DND-41 (cell line): ENCODE measurements at regions not wholly inside any gene's neighbourhood (a gene's known extent, or its start where the extent isn't known, plus 50 kb on each side); places are given as distances from the start of the nearest gene placed in this dataset.

ENCODE experiments used
- ATAC-seq: fragments of 200-7000 bp; cut with Tn5 transposase; 3 replicates; pipeline ENCODE4 v1.9.1; 2021; ENCODE audit warnings: low read depth; ENCODE audit not compliant: insufficient read depth
- DNase-seq: peaks from one replicate; pipeline ENCODE4 v3.0.0-alpha.2; 2020
- H2AFZ ChIP-seq: 2 replicates; pipeline ENCODE4 v1.6.0; 2012; ENCODE audit warnings: low read depth, low read length
- H3K27ac ChIP-seq: 2 replicates; pipeline ENCODE4 v1.5.1; 2012; ENCODE audit warnings: low read length, inconsistent platforms
- H3K27me3 ChIP-seq: fragments of 200-600 bp; sonication (generic); 2 replicates; pipeline ENCODE4 v1.6.0; 2012; ENCODE audit warnings: low read length, mild to moderate bottlenecking, inconsistent platforms; ENCODE audit not compliant: insufficient read depth, poor library complexity
- H3K36me3 ChIP-seq: 2 replicates; pipeline ENCODE4 v1.5.1; 2012; ENCODE audit warnings: low read length, inconsistent platforms; ENCODE audit not compliant: insufficient read depth
- H3K4me1 ChIP-seq: 2 replicates; pipeline ENCODE4 v1.5.1; 2012; ENCODE audit warnings: mild to moderate bottlenecking, low read length; ENCODE audit not compliant: insufficient read depth
- H3K4me2 ChIP-seq: 2 replicates; pipeline ENCODE4 v1.6.0; 2012; ENCODE audit warnings: mild to moderate bottlenecking, moderate library complexity, low read length, inconsistent platforms; ENCODE audit not compliant: insufficient read depth
- H3K4me3 ChIP-seq, 2 experiments: fragments of 200-600 bp in 1 of 2; shearing (Covaris generic) in 1 of 2; 2 replicates each; pipeline ENCODE4 v1.5.1; 2012 to 2016; ENCODE audit warnings: inconsistent platforms in 2 of 2, low read length in 2 of 2, mild to moderate bottlenecking in 2 of 2, low read depth in 1 of 2, moderate library complexity in 1 of 2
- H3K79me2 ChIP-seq: 2 replicates; pipeline ENCODE4 v1.6.0; 2012; ENCODE audit warnings: low read length, inconsistent platforms; ENCODE audit not compliant: insufficient read depth
- H3K9ac ChIP-seq: 2 replicates; pipeline ENCODE4 v1.6.0; 2012; ENCODE audit warnings: low read depth, mild to moderate bottlenecking, inconsistent platforms, low read length, moderate library complexity
- H3K9me3 ChIP-seq: 2 replicates; pipeline ENCODE4 v1.5.1; 2012; ENCODE audit warnings: low read length, moderate library complexity, mild to moderate bottlenecking, inconsistent platforms; ENCODE audit not compliant: insufficient read depth, severe bottlenecking
- H4K20me1 ChIP-seq: 2 replicates; pipeline ENCODE4 v1.6.0; 2012; ENCODE audit warnings: low read length; ENCODE audit not compliant: insufficient read depth
- EZH2 ChIP-seq: IDR thresholded peaks from 3 replicates; pipeline ENCODE4 v1.6.1; 2012; ENCODE audit warnings: borderline replicate concordance, low read depth, mild to moderate bottlenecking, moderate library complexity, low read length, inconsistent platforms; ENCODE audit not compliant: severe bottlenecking
- TF ChIP-seq, protein P1 (sequence below): IDR thresholded peaks from 2 replicates; pipeline ENCODE4 v1.5.1; 2012; ENCODE audit warnings: borderline replicate concordance, low read length, moderate library complexity, mild to moderate bottlenecking; ENCODE audit not compliant: poor library complexity, severe bottlenecking; ENCODE audit errors: extremely low read depth

DNA sequence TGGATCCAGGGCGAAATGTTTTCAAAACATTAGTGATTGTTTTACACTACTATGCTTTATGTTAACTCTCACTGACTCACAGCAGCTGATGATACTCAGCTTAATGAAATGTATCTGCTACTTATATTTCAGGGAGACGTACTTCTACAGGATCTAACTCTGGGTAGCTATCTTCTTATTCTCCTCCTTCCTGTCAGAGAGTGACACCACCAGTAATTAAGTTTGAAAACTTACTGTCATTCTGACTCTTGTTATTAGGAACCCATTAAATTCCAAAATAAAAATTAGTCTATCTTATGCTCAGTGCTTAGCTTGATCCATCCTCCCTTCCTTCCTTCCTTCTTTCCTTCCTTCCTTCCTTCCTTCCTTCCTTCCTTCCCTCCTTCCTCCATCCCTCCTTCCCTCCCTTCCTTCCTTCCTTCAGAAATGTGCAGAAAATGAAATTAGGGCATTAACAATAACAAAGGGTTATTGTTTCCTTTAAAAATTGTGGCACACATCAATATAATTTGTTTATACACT is 441.1 kb downstream of the MEIS1 start:
- H3K79me2 ChIP-seq = no peaks in the 10 kb centered on the region
- H3K9me3 ChIP-seq = no peaks in the 10 kb centered on the region
- peaks cover 6% of the 10 kb centered on the region for H3K27me3 ChIP-seq
- no peak for TF ChIP-seq EZH2
- H3K9ac ChIP-seq = no peak overlapping the region
- no peaks in the 10 kb centered on the region for H3K36me3 ChIP-seq
- H3K4me2 ChIP-seq = no peak overlapping the region
- H3K4me1 ChIP-seq = no peaks in the 10 kb centered on the region
- no peak overlapping the region for H3K27ac ChIP-seq
- ATAC-seq (no peak), DNase-seq (no peak)
- H3K4me3 ChIP-seq = no peak overlapping the region
- no peaks in the 10 kb centered on the region for H4K20me1 ChIP-seq
- H2AFZ ChIP-seq = no peak overlapping the region

DNA sequence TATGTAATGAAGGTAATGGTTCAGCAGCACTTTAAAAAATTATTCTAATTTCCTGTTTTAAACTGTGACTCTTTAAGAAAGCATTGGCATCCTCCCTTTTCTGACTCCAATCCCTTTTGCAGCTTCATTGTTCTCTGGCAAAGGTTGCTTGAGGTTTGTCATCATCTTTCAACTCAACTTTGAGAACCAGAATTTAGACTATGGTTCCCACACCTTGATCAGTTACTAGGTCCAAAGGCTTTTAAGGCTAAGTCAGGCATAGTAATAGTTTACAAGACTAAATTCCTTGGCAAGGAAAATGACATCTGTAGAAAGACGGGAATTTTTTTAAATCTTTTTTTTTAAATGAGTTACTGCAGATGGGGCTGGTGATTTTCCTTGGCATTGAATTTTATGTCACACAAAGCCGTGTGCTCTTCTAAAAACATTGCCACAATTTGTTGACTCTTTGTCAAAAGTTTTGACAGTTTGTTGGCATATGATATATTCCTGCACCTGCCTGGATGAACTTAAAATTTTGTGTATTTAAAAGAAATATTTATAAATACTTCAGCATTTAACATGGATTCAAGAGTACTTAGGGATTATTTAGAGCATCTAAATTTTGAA is 451.0 kb downstream of the MEIS1 start:
- Histone ChIP-seq H3K27me3 (no peaks in the 10 kb centered on the region), H3K9ac (no peak overlapping the region), H4K20me1 (no peaks in the 10 kb centered on the region), H3K4me1 (no peaks in the 10 kb centered on the region), H3K27ac (no peak overlapping the region), H3K4me2 (no peak overlapping the region), H3K4me3 (no peak overlapping the region), H3K79me2 (no peaks in the 10 kb centered on the region), H2AFZ (no peak overlapping the region), H3K36me3 (no peaks in the 10 kb centered on the region), H3K9me3 (no peaks in the 10 kb centered on the region)
- no peak for TF ChIP-seq EZH2
- TF ChIP-seq, protein P1, sequence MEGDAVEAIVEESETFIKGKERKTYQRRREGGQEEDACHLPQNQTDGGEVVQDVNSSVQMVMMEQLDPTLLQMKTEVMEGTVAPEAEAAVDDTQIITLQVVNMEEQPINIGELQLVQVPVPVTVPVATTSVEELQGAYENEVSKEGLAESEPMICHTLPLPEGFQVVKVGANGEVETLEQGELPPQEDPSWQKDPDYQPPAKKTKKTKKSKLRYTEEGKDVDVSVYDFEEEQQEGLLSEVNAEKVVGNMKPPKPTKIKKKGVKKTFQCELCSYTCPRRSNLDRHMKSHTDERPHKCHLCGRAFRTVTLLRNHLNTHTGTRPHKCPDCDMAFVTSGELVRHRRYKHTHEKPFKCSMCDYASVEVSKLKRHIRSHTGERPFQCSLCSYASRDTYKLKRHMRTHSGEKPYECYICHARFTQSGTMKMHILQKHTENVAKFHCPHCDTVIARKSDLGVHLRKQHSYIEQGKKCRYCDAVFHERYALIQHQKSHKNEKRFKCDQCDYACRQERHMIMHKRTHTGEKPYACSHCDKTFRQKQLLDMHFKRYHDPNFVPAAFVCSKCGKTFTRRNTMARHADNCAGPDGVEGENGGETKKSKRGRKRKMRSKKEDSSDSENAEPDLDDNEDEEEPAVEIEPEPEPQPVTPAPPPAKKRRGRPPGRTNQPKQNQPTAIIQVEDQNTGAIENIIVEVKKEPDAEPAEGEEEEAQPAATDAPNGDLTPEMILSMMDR = no peak
- ATAC-seq (no peak), DNase-seq (no peak)

GRCh38 chr2:66888246-66888645 is 453.3 kb downstream of the MEIS1 start:
- Histone ChIP-seq H3K79me2 (no peaks in the 10 kb centered on the region), H3K36me3 (no peaks in the 10 kb centered on the region), H4K20me1 (no peaks in the 10 kb centered on the region), H3K4me3 (no peak overlapping the region), H3K9ac (no peak overlapping the region), H2AFZ (no peak overlapping the region), H3K4me2 (no peak overlapping the region), H3K27me3 (no peaks in the 10 kb centered on the region), H3K4me1 (no peaks in the 10 kb centered on the region), H3K27ac (no peak overlapping the region), H3K9me3 (no peaks in the 10 kb centered on the region)
- no peak for TF ChIP-seq EZH2
- TF ChIP-seq, protein P1 = no peak
- ATAC-seq (no peak), DNase-seq (no peak)

DNA sequence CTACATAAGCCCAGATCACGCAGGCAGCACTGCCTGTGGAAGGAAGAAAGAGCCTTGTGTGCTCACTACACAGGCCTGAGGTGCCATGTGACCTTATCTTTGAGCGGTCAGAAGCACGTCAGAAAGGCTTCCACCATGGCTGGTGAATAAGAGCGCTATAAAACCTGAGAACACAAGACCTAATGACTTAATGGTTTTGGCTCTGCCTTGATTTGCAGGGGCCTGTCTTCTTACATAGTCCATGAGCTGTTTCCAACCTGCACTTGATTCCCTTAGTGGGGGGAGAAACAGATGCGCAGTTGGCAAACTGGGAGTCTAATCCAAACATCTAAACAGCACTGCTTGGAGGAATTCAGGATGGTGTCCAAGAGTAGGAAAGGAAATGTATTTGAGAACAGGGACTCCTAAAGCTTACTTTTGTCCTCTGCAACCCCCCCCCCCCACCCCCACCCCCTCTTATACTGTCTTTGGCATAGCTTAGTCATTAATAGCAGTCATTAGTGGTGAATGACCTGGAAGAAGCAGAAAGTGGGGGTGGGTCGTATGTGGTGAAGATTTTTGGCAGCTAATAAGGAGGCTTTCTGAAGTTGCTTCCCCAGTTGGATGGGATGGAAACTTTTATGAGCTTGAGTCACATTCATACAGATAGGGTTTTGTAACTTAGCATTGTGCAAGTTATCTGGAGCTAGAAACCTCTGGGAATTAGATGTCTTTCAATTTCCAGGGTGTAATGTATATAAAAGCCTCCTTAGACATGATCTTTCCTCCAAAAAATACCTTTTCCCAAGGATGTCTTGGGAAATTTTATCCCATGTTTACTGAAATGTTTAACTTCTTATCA is 454.1 kb downstream of the MEIS1 start:
- Histone ChIP-seq H3K4me1 (no peaks in the 10 kb centered on the region), H4K20me1 (no peaks in the 10 kb centered on the region), H3K4me3 (no peak overlapping the region), H3K27ac (no peak overlapping the region), H2AFZ (no peak overlapping the region), H3K9ac (no peak overlapping the region), H3K9me3 (no peaks in the 10 kb centered on the region), H3K4me2 (no peak overlapping the region), H3K79me2 (no peaks in the 10 kb centered on the region), H3K27me3 (no peaks in the 10 kb centered on the region), H3K36me3 (no peaks in the 10 kb centered on the region)
- ATAC-seq = no peak
- TF ChIP-seq, protein P1 = no peak
- no peak for TF ChIP-seq EZH2
- no peak for DNase-seq
